Esophagus muscularis mucosa (tissue), 4 donors: ENCODE measurements at regions not wholly inside any gene's neighbourhood (a gene's known extent, or its start where the extent isn't known, plus 50 kb on each side); places are given as distances from the start of the nearest gene placed in this dataset.

Experiments
- DNase-seq: peaks from one replicate; pipeline ENCODE4 v3.0.0-alpha.2; 2017; ENCODE audit errors: extremely low spot score
- H3K27ac ChIP-seq, 4 donors: fragments of 200-600 bp; sonication (generic); replicated peaks in 1 of 4; 1 replicate in 3 of 4; 2 replicates in 1 of 4; pipeline ENCODE4 v1.5.1; 2016 to 2019; ENCODE audit warnings: mild to moderate bottlenecking in 1 of 4
- H3K27me3 ChIP-seq, 4 donors: fragments of 200-600 bp; sonication (generic); one replicate each; pipeline versions ENCODE4 v1.5.1 to v1.6.0; 2016 to 2019
- H3K36me3 ChIP-seq, 4 donors: fragments of 200-600 bp; sonication (generic); one replicate each; pipeline ENCODE4 v1.5.1; 2016 to 2019
- H3K4me1 ChIP-seq, 4 donors: fragments of 200-600 bp; sonication (generic); one replicate each; pipeline ENCODE4 v1.5.1; 2016 to 2019
- H3K4me3 ChIP-seq, 4 donors: fragments of 200-600 bp; sonication (generic); 1 replicate in 2 of 4; 2 replicates in 2 of 4; pipeline ENCODE4 v1.5.1; 2016 to 2019; ENCODE audit warnings: mild to moderate bottlenecking in 4 of 4, moderate library complexity in 1 of 4
- H3K9me3 ChIP-seq, 4 donors: fragments of 200-600 bp; sonication (generic); 1 replicate in 3 of 4; 2 replicates in 1 of 4; pipeline ENCODE4 v1.5.1; 2016 to 2019
- EP300 ChIP-seq: sonication (generic); formaldehyde crosslinking; IDR thresholded peaks from one replicate; pipeline ENCODE4 v1.6.1; 2017; ENCODE audit warnings: antibody characterized with exemption
- POLR2A ChIP-seq: fragments of 450-650 bp; IDR thresholded peaks from one replicate; pipeline ENCODE4 v1.6.1; 2017; ENCODE audit warnings: antibody characterized with exemption, moderate library complexity, mild to moderate bottlenecking, low read depth
- POLR2AphosphoS5 ChIP-seq, 2 donors: sonication (generic); formaldehyde crosslinking; IDR thresholded peaks; one replicate each; pipeline ENCODE4 v1.6.1; 2017; ENCODE audit warnings: antibody characterized with exemption in 2 of 2
- WGBS: methylation state at CpG from one replicate; pipeline ENCODE4 v1.1.5; 2018; 5-methylcytosine and 5-hydroxymethylcytosine counted together
- intact Hi-C: fragments of 100-400 bp; cut with DNase I; formaldehyde crosslinking; loops from one replicate; pipeline ENCODE4 v1.15.1; 2023
- TF ChIP-seq, protein P1 (sequence below), 3 experiments: fragments of 200-600 bp in 2 of 3; fragments of 450-650 bp in 1 of 3; sonication (generic) in 2 of 3; IDR thresholded peaks; one replicate each; pipeline ENCODE4 v1.5.1; 2017 to 2019; ENCODE audit warnings: antibody characterized with exemption in 3 of 3, mild to moderate bottlenecking in 2 of 3, moderate library complexity in 1 of 3

DNA sequence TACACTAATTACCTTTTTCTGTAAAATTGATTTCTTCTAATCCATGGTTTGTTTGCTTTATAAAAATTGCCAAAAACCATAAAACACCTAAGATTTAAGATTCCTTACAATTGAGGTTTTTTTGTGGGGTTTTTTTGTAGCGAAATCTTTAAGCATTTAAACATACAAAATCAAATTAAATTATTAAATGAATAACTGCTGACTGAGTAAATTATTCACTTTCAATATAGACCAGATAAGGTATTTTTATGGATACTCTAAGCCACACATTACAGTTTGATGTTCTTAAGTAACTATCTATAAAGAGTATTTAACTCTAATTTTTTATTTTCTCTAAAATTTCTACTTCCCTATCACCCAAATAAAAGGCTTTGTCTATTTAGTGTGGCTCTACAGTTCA is 55.5 kb downstream of the PIK3C2A start:
- no peak for TF ChIP-seq POLR2A
- no peak for TF ChIP-seq EP300
- TF ChIP-seq POLR2AphosphoS5 (IDR thresholded peaks at IDR 0.05): no peak
- TF ChIP-seq, protein P1, sequence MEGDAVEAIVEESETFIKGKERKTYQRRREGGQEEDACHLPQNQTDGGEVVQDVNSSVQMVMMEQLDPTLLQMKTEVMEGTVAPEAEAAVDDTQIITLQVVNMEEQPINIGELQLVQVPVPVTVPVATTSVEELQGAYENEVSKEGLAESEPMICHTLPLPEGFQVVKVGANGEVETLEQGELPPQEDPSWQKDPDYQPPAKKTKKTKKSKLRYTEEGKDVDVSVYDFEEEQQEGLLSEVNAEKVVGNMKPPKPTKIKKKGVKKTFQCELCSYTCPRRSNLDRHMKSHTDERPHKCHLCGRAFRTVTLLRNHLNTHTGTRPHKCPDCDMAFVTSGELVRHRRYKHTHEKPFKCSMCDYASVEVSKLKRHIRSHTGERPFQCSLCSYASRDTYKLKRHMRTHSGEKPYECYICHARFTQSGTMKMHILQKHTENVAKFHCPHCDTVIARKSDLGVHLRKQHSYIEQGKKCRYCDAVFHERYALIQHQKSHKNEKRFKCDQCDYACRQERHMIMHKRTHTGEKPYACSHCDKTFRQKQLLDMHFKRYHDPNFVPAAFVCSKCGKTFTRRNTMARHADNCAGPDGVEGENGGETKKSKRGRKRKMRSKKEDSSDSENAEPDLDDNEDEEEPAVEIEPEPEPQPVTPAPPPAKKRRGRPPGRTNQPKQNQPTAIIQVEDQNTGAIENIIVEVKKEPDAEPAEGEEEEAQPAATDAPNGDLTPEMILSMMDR (IDR thresholded peaks at IDR 0.05): no peak
- no peaks in the 10 kb centered on the region for H3K9me3 ChIP-seq
- peaks cover 0 to 13% (median 7%) of the 10 kb centered on the region in 4 donors for H3K36me3 ChIP-seq
- WGBS: 89% methylated on average over 1 of the region's 1 CpG
- H3K4me3 ChIP-seq: no peak overlapping the region
- intact Hi-C loops: no loop called here
- DNase-seq: no peak
- H3K4me1 ChIP-seq: peaks cover 14 to 37% (median 30%) of the 10 kb centered on the region in 4 donors
- no peak overlapping the region for H3K27ac ChIP-seq
- H3K27me3 ChIP-seq: no peaks in the 10 kb centered on the region

DNA sequence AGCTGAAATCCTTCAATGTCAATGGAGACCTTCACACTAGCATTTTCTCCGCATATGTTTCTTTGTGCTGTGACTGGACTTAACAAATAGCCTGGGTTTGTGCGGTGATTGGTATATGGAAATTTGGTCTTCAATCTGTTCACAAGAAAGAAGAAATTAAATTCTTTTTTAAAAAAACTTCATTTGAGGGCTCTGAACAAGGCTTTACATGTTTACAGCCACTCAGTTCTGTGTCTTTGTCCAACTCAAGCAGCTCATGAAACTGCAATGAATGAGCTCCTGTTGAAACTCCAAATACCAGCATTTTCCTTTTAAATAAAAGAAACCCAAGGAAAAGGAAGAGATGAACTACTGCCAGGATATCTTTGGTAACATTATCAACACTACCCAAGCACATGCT is 57.3 kb downstream of the PIK3C2A start:
- H3K9me3 ChIP-seq: no peaks in the 10 kb centered on the region
- WGBS: 92% methylated on average over 2 of the region's 2 CpGs
- no peak for DNase-seq
- intact Hi-C loops: no loop called here
- H3K36me3 ChIP-seq: peaks cover 0 to 18% (median 7%) of the 10 kb centered on the region in 4 donors
- H3K27ac ChIP-seq: no peak overlapping the region
- TF ChIP-seq POLR2A (no peak), EP300 (no peak), POLR2AphosphoS5 (IDR thresholded peaks at IDR 0.05) (no peak)
- TF ChIP-seq, protein P1 (IDR thresholded peaks at IDR 0.05): no peak
- peaks cover 14 to 37% (median 30%) of the 10 kb centered on the region in 4 donors for H3K4me1 ChIP-seq
- no peak overlapping the region for H3K4me3 ChIP-seq
- no peaks in the 10 kb centered on the region for H3K27me3 ChIP-seq

DNA sequence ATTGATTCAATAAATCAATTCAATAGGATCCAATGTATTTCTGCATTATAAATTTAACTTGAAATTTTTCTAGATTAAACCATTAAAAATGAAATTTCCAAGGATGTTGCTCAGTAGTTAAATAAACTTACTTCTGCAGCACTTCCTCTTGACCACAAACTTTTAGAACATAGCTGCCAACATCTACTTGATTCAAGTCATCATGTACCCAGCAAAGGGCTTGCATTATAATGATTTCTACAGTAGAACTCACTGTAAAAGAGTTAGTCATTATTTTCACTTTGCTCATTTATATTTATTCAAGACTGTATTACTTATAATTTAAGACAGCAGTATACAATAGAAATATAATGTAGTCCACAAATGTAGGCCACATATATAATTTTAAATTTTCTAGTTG is 59.2 kb downstream of the PIK3C2A start:
- intact Hi-C loops: no loop called here

DNA sequence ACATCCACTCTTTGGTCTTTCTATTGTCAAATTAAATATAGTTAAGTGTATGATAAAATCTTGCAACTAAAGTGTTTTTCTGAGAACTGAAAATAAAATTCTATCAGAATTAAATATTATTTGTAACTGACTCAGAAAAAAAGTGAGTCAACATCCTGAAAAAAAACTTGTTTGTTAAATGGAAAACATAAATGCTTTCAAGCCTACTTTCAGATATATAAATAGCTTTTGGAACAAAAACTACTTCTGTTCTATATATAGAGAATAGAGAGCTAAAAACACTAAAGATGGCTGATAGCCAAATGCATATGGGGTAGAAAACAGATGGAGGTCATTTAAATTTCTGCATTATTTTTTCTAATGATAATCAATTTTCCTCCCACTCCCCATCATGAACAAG is 61.8 kb downstream of the PIK3C2A start:
- no peak for DNase-seq
- Histone ChIP-seq H3K4me1 (peaks cover 9 to 16% (median 15%) of the 10 kb centered on the region in 4 donors), H3K9me3 (no peaks in the 10 kb centered on the region), H3K27me3 (no peaks in the 10 kb centered on the region), H3K4me3 (no peak overlapping the region), H3K27ac (no peak overlapping the region), H3K36me3 (peaks cover 7 to 57% (median 34%) of the 10 kb centered on the region in 4 donors)
- TF ChIP-seq, protein P1 (IDR thresholded peaks at IDR 0.05): no peak
- TF ChIP-seq POLR2A (no peak), EP300 (no peak), POLR2AphosphoS5 (IDR thresholded peaks at IDR 0.05) (no peak)
- intact Hi-C loops: no loop called here

More for the DNA sequence above, 59.2 kb downstream of the PIK3C2A start:
- Histone ChIP-seq H3K36me3 (peaks cover 5 to 34% (median 21%) of the 10 kb centered on the region in 4 donors), H3K4me1 (peaks cover 14 to 24% (median 22%) of the 10 kb centered on the region in 4 donors), H3K9me3 (no peaks in the 10 kb centered on the region), H3K27me3 (no peaks in the 10 kb centered on the region), H3K27ac (no peak overlapping the region), H3K4me3 (no peak overlapping the region)
- TF ChIP-seq, protein P1 (IDR thresholded peaks at IDR 0.05): no peak
- TF ChIP-seq POLR2AphosphoS5 (IDR thresholded peaks at IDR 0.05): no peak
- TF ChIP-seq POLR2A: no peak
- TF ChIP-seq EP300: no peak
- DNase-seq: no peak

DNA sequence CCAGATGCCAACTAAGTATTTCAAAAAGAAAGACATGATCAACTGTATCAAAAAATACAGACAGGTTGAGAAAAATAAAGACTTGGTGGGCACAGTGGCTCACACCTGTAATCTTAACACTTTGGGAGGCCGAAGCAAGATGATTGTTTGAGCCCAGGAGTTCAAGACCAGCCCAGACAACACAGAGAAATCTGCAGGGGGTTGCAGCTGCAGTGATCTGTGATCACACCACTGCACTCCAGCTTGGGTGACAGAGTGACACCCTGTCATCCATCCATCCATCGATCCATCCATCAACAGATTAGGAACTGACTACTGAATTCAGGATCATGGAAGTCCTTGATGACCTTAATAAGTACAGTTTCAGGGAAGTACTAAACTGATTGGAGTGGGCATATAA is 65.0 kb upstream of the RPS13 start:
- Histone ChIP-seq H3K27ac (no peak overlapping the region), H3K36me3 (peaks cover 7 to 68% (median 41%) of the 10 kb centered on the region in 4 donors), H3K4me3 (no peak overlapping the region), H3K27me3 (no peaks in the 10 kb centered on the region), H3K9me3 (no peaks in the 10 kb centered on the region), H3K4me1 (no peaks in the 10 kb centered on the region)
- TF ChIP-seq POLR2AphosphoS5 (IDR thresholded peaks at IDR 0.05) (no peak), POLR2A (no peak), EP300 (no peak)
- TF ChIP-seq, protein P1 (IDR thresholded peaks at IDR 0.05): no peak
- no peak for DNase-seq
- WGBS: 86% methylated on average over 2 of the region's 2 CpGs
- intact Hi-C loops: no loop called here
